B cell (primary cell): ENCODE measurements at regions not wholly inside any gene's neighbourhood (a gene's known extent, or its start where the extent isn't known, plus 50 kb on each side); places are given as distances from the start of the nearest gene placed in this dataset.
A peak's percentile ranks its signal among the peaks of the same experiment; 100 is the strongest.

ENCODE experiments used
- ATAC-seq: fragments of 200-7000 bp; cut with Tn5 transposase; one replicate; pipeline ENCODE4 v1.10.0; 2021; ENCODE audit warnings: low read depth, mild to moderate bottlenecking, moderate number of reproducible peaks, moderate library complexity
- CTCF ChIA-PET: fragments of 350-600 bp; sonication (Branson Sonifier 250); formaldehyde crosslinking; loops from one replicate; lab custom pipeline; 2021; ENCODE audit warnings: antibody characterized with exemption, inconsistent platforms; lab: Charles Lee
- POLR2A ChIA-PET: fragments of 350-600 bp; sonication (Branson Sonifier 250); formaldehyde crosslinking; loops from one replicate; lab custom pipeline; 2021; ENCODE audit warnings: antibody characterized with exemption; lab: Charles Lee
- DNase-seq: peaks from one replicate; pipeline ENCODE4 v3.0.0; 2013
- H2AFZ ChIP-seq: 2 replicates; pipeline ENCODE4 v1.6.1; 2012; ENCODE audit warnings: mild to moderate bottlenecking, low read depth, low read length; ENCODE audit not compliant: insufficient read depth, poor library complexity, severe bottlenecking
- H3K27ac ChIP-seq, 2 donors: 1 replicate in 1 of 2; 2 replicates in 1 of 2; pipeline ENCODE4 v1.5.1; 2012 to 2013; ENCODE audit warnings: low read length in 2 of 2, mild to moderate bottlenecking in 2 of 2, moderate library complexity in 1 of 2
- H3K27me3 ChIP-seq, 4 experiments: fragments of 200-600 bp in 1 of 4; sonication (generic) in 1 of 4; replicated peaks in 1 of 4; 1 replicate in 2 of 4; 2 replicates in 2 of 4; pipeline versions ENCODE4 v1.6.1 to v1.7.0; 2013 to 2016; ENCODE audit warnings: low read length in 3 of 4, mild to moderate bottlenecking in 2 of 4, mixed read lengths in 1 of 4, moderate library complexity in 1 of 4; ENCODE audit not compliant: insufficient read depth in 4 of 4, control insufficient read depth in 3 of 4; ENCODE audit errors: control extremely low read depth in 1 of 4
- H3K36me3 ChIP-seq, 2 experiments: replicated peaks in 1 of 2; 1 replicate in 1 of 2; 2 replicates in 1 of 2; pipeline versions ENCODE4 v1.6.1 to v1.7.1; 2013; ENCODE audit warnings: low read length in 1 of 2; ENCODE audit not compliant: insufficient read depth in 2 of 2, control insufficient read depth in 1 of 2; ENCODE audit errors: control extremely low read depth in 1 of 2, extremely low read depth in 1 of 2
- H3K4me1 ChIP-seq, 2 donors: fragments of 200-600 bp in 1 of 2; sonication (generic) in 1 of 2; 1 replicate in 1 of 2; 2 replicates in 1 of 2; pipeline versions ENCODE4 v1.5.1 to v1.6.1; 2013 to 2017; ENCODE audit warnings: low read length in 2 of 2; ENCODE audit not compliant: control insufficient read depth in 2 of 2, insufficient read depth in 2 of 2
- H3K4me2 ChIP-seq: replicated peaks from 2 replicates; pipeline ENCODE3; 2012; ENCODE audit warnings: mild to moderate bottlenecking, low read depth, low read length; ENCODE audit not compliant: poor library complexity, severe bottlenecking
- H3K4me3 ChIP-seq, 5 experiments: fragments of 200-600 bp in 1 of 5; sonication (generic) in 1 of 5; 1 replicate in 3 of 5; 2 replicates in 2 of 5; pipeline versions ENCODE4 v1.5.1 to v1.7.0; 2011 to 2016; ENCODE audit warnings: low read length in 4 of 5, mild to moderate bottlenecking in 4 of 5, low read depth in 2 of 5, control low read depth in 1 of 5, moderate library complexity in 1 of 5; ENCODE audit not compliant: insufficient read depth in 1 of 5; ENCODE audit errors: control extremely low read depth in 1 of 5, extremely low read depth in 1 of 5
- H3K79me2 ChIP-seq: fragments of 200-600 bp; sonication (generic); one replicate; pipeline ENCODE4 v1.6.0; 2016; ENCODE audit warnings: low read length; ENCODE audit not compliant: control insufficient read depth, insufficient read depth
- H3K9ac ChIP-seq: fragments of 200-600 bp; sonication (generic); 2 replicates; pipeline ENCODE4 v1.6.1; 2017; ENCODE audit warnings: mild to moderate bottlenecking, low read length, moderate library complexity
- H3K9me3 ChIP-seq, 3 donors: one replicate each; pipeline versions ENCODE4 v1.6.1 to v1.7.1; 2013; ENCODE audit warnings: low read length in 2 of 3; ENCODE audit not compliant: control insufficient read depth in 2 of 3, insufficient read depth in 1 of 3; ENCODE audit errors: control extremely low read depth in 1 of 3
- H4K20me1 ChIP-seq: 2 replicates; pipeline ENCODE4 v1.6.0; 2012; ENCODE audit warnings: mild to moderate bottlenecking, low read length; ENCODE audit not compliant: insufficient read depth, control insufficient read depth, poor library complexity, severe bottlenecking
- H3K27ac Mint-ChIP-seq: one replicate; pipeline ENCODE4 v1.8.0; 2021; ENCODE audit warnings: mixed read lengths
- H3K27me3 Mint-ChIP-seq: one replicate; pipeline ENCODE4 v1.8.0; 2021; ENCODE audit warnings: mixed read lengths
- H3K4me1 Mint-ChIP-seq: one replicate; pipeline ENCODE4 v1.8.0; 2021; ENCODE audit warnings: mixed read lengths
- H3K4me3 Mint-ChIP-seq: one replicate; pipeline ENCODE4 v1.8.0; 2021; ENCODE audit warnings: mixed read lengths
- H3K9me3 Mint-ChIP-seq: one replicate; pipeline ENCODE4 v1.8.0; 2022; ENCODE audit warnings: mixed read lengths; ENCODE audit not compliant: insufficient read depth
- CTCF ChIP-seq: fragments of 200-600 bp; IDR thresholded peaks from one replicate; pipeline ENCODE4 v1.8.0; 2022; ENCODE audit warnings: antibody characterized with exemption, mild to moderate bottlenecking
- EZH2 ChIP-seq: IDR thresholded peaks from 2 replicates; pipeline ENCODE4 v1.6.1; 2012; ENCODE audit warnings: borderline replicate concordance, low read depth, mild to moderate bottlenecking, moderate library complexity, low read length; ENCODE audit not compliant: insufficient read depth, poor library complexity, severe bottlenecking
- WGBS: methylation state at CpG from one replicate; pipeline ENCODE4 v1.1.5; 2013; ENCODE audit warnings: missing lambda C conversion rate; ENCODE audit not compliant: insufficient coverage; 5-methylcytosine and 5-hydroxymethylcytosine counted together
- intact Hi-C: fragments of 100-400 bp; cut with micrococcal nuclease; formaldehyde crosslinking; loops from one replicate; pipeline ENCODE4 v1.10.0; 2022

DNA sequence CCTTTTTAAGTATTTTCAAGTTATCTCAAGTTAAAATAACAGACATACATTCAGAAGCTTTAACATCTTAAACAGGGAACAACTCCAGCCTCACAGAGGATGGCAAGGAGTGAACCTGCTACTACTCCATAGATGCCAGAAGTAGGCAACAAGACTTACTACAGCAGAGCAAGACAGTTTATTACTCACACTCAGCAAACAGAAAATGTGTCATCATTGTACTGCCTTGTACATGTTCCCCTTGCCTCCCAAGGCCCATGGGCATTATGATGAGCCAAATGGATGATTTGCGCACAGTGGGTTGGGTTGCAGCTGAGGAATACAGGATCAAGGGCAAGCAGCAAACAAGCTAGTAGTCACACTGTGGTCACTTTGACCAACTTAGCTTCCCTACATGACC lies 80.6 kb upstream of the VRK2 start:
- no peaks in the 10 kb centered on the region for H3K9me3 ChIP-seq
- H4K20me1 ChIP-seq = no peaks in the 10 kb centered on the region
- WGBS = 100% methylated on average over 1 of the region's 1 CpG
- intact Hi-C loops = no loop called here
- H3K79me2 ChIP-seq = no peaks in the 10 kb centered on the region
- H3K4me3 ChIP-seq = no peak overlapping the region
- H3K36me3 ChIP-seq = no peaks in the 10 kb centered on the region
- DNase-seq = no peak
- CTCF ChIA-PET = interaction anchor here (2.0 kb wide), 1 partner anchor 17 kb away, joined by 4 read pairs; no protein-coding TSS in a partner anchor
- H2AFZ ChIP-seq = no peak overlapping the region
- no peaks in the 10 kb centered on the region for H3K9me3 Mint-ChIP-seq
- no peak overlapping the region for H3K27ac ChIP-seq
- H3K4me3 Mint-ChIP-seq = no peak overlapping the region
- no peak overlapping the region for H3K4me2 ChIP-seq
- peaks cover 4 to 8% of the 10 kb centered on the region in 2 donors for H3K4me1 ChIP-seq
- H3K4me1 Mint-ChIP-seq = peaks cover 6% of the 10 kb centered on the region
- no peak overlapping the region for H3K27ac Mint-ChIP-seq
- POLR2A ChIA-PET = no interaction called here
- no peak overlapping the region for H3K9ac ChIP-seq
- ATAC-seq = no peak
- no peaks in the 10 kb centered on the region for H3K27me3 ChIP-seq
- no peak for TF ChIP-seq EZH2
- TF ChIP-seq CTCF = no peak
- H3K27me3 Mint-ChIP-seq = no peaks in the 10 kb centered on the region

GRCh38 chr2:57973621-57974186 lies 72.9 kb upstream of the VRK2 start:
- peak overlapping the region in 1 of 2 donors; percentile 74 for H3K27ac ChIP-seq
- peak overlapping the region; percentile 31 for H2AFZ ChIP-seq
- CTCF ChIA-PET = interaction anchor here (1.2 kb wide), 1 partner anchor 73 kb away, joined by 3 read pairs; the partner anchor contains the start of gene VRK2
- H4K20me1 ChIP-seq = no peaks in the 10 kb centered on the region
- H3K9me3 Mint-ChIP-seq = no peaks in the 10 kb centered on the region
- TF ChIP-seq EZH2 (no peak), CTCF (no peak)
- POLR2A ChIA-PET = interaction anchor here (0.7 kb wide), 1 partner anchor 73 kb away, joined by 3 read pairs; the partner anchor contains the start of gene VRK2
- H3K27ac Mint-ChIP-seq = no peak overlapping the region
- no peaks in the 10 kb centered on the region for H3K36me3 ChIP-seq
- H3K4me1 Mint-ChIP-seq = peaks cover 15% of the 10 kb centered on the region
- no peaks in the 10 kb centered on the region for H3K79me2 ChIP-seq
- WGBS = no CpG with 5 or more reads among the region's 2 CpGs
- DNase-seq = no peak
- H3K4me3 Mint-ChIP-seq = peak overlapping the region; percentile 1
- no peak for ATAC-seq
- H3K9me3 ChIP-seq = no peaks in the 10 kb centered on the region
- H3K27me3 Mint-ChIP-seq = no peaks in the 10 kb centered on the region
- H3K4me1 ChIP-seq = peaks cover 7 to 15% of the 10 kb centered on the region in 2 donors
- H3K4me2 ChIP-seq = peak overlapping the region; percentile 53
- peak overlapping the region; percentile 19 for H3K9ac ChIP-seq
- intact Hi-C loops = no loop called here
- no peaks in the 10 kb centered on the region for H3K27me3 ChIP-seq
- peak overlapping the region in 1 of 5 experiments; percentile 5 for H3K4me3 ChIP-seq
